SHP77 (cell line): ENCODE measurements at regions not wholly inside any gene's neighbourhood (a gene's known extent, or its start where the extent isn't known, plus 50 kb on each side); places are given as distances from the start of the nearest gene placed in this dataset.

Experiments
- DNase-seq, 2 experiments: peaks; one replicate each; lab custom pipeline; 2025; lab: John Stamatoyannopoulos, UW

GRCh38 chr4:29521281-29521680 lies 1198.9 kb upstream of the PCDH7 start:
- DNase-seq, result no peak

- no peak for DNase-seq
Measured at GRCh38 chr4:29536745-29537144, 1183.4 kb upstream of the PCDH7 start.

- DNase-seq, result no peak
Measured at GRCh38 chr4:29538889-29539646, 1181.1 kb upstream of the PCDH7 start.

GRCh38 chr4:29540439-29541102 lies 1179.6 kb upstream of the PCDH7 start:
- DNase-seq, result no peak

GRCh38 chr4:29541757-29542156 lies 1178.4 kb upstream of the PCDH7 start:
- DNase-seq, result no peak

- DNase-seq, result no peak
Measured at GRCh38 chr4:29549342-29549741, 1170.8 kb upstream of the PCDH7 start.

- no peak for DNase-seq
Measured at GRCh38 chr4:29551821-29552220, 1168.3 kb upstream of the PCDH7 start.

- peak in 1 of 2 experiments; percentile 19 for DNase-seq
Measured at GRCh38 chr4:29553846-29554245, 1166.3 kb upstream of the PCDH7 start.

GRCh38 chr4:29558789-29559188 lies 1161.4 kb upstream of the PCDH7 start:
- DNase-seq, result no peak

GRCh38 chr4:29559286-29559685 lies 1160.9 kb upstream of the PCDH7 start:
- DNase-seq, result no peak

GRCh38 chr4:29560452-29560851 lies 1159.7 kb upstream of the PCDH7 start:
- no peak for DNase-seq

GRCh38 chr4:29565256-29565655 lies 1154.9 kb upstream of the PCDH7 start:
- no peak for DNase-seq

GRCh38 chr4:29566371-29566770 lies 1153.8 kb upstream of the PCDH7 start:
- no peak for DNase-seq

- DNase-seq, result no peak
Measured at GRCh38 chr4:29571322-29571721, 1148.8 kb upstream of the PCDH7 start.

GRCh38 chr4:29578329-29578728 lies 1141.8 kb upstream of the PCDH7 start:
- DNase-seq, result peak; percentile 56 to 77

GRCh38 chr4:29581457-29581856 lies 1138.7 kb upstream of the PCDH7 start:
- no peak for DNase-seq

- no peak for DNase-seq
Measured at GRCh38 chr4:29588617-29589016, 1131.6 kb upstream of the PCDH7 start.

- DNase-seq, result no peak
Measured at GRCh38 chr4:29596228-29596627, 1123.9 kb upstream of the PCDH7 start.

- no peak for DNase-seq
Measured at GRCh38 chr4:29619168-29619567, 1101.0 kb upstream of the PCDH7 start.

GRCh38 chr4:29632199-29632598 lies 1088.0 kb upstream of the PCDH7 start:
- DNase-seq, result no peak

- DNase-seq, result no peak
Measured at GRCh38 chr4:29636961-29637360, 1083.2 kb upstream of the PCDH7 start.

- no peak for DNase-seq
Measured at GRCh38 chr4:29653221-29653620, 1066.9 kb upstream of the PCDH7 start.

GRCh38 chr4:29680644-29681043 lies 1039.5 kb upstream of the PCDH7 start:
- DNase-seq, result no peak

- no peak for DNase-seq
Measured at GRCh38 chr4:29704059-29704458, 1016.1 kb upstream of the PCDH7 start.
